IPS DF 6.9 (cell line): ENCODE measurements at regions not wholly inside any gene's neighbourhood (a gene's known extent, or its start where the extent isn't known, plus 50 kb on each side); places are given as distances from the start of the nearest gene placed in this dataset.

ENCODE experiments used
- DNase-seq: peaks from one replicate; pipeline ENCODE4 v3.0.0-alpha.2; 2013; ENCODE audit warnings: low read depth, low spot score
- H3K27ac ChIP-seq: one replicate; pipeline ENCODE4 v1.5.1; 2013; ENCODE audit warnings: low read length, control low read depth
- H3K27me3 ChIP-seq: 2 replicates; pipeline ENCODE4 v1.6.1; 2013; ENCODE audit warnings: mild to moderate bottlenecking, low read length; ENCODE audit not compliant: control insufficient read depth, insufficient read depth
- H3K36me3 ChIP-seq: 2 replicates; pipeline ENCODE4 v1.6.1; 2013; ENCODE audit warnings: low read length; ENCODE audit not compliant: control insufficient read depth, insufficient read depth
- H3K4me1 ChIP-seq: 2 replicates; pipeline ENCODE4 v1.6.1; 2013; ENCODE audit warnings: low read length; ENCODE audit not compliant: control insufficient read depth, insufficient read depth
- H3K4me3 ChIP-seq: 2 replicates; pipeline ENCODE4 v1.5.1; 2013; ENCODE audit warnings: mild to moderate bottlenecking, low read length
- H3K9me3 ChIP-seq: 2 replicates; pipeline ENCODE4 v1.6.1; 2013; ENCODE audit warnings: low read length, inconsistent platforms; ENCODE audit not compliant: control insufficient read depth, insufficient read depth
- WGBS: extraction: QIAGEN DNeasy Blood & Tissue Kit; methylation state at CpG from one replicate; pipeline ENCODE4 v1.1.7; 2013; ENCODE audit warnings: mixed read lengths, missing lambda C conversion rate; ENCODE audit not compliant: insufficient read length, insufficient coverage; 5-methylcytosine and 5-hydroxymethylcytosine counted together

DNA sequence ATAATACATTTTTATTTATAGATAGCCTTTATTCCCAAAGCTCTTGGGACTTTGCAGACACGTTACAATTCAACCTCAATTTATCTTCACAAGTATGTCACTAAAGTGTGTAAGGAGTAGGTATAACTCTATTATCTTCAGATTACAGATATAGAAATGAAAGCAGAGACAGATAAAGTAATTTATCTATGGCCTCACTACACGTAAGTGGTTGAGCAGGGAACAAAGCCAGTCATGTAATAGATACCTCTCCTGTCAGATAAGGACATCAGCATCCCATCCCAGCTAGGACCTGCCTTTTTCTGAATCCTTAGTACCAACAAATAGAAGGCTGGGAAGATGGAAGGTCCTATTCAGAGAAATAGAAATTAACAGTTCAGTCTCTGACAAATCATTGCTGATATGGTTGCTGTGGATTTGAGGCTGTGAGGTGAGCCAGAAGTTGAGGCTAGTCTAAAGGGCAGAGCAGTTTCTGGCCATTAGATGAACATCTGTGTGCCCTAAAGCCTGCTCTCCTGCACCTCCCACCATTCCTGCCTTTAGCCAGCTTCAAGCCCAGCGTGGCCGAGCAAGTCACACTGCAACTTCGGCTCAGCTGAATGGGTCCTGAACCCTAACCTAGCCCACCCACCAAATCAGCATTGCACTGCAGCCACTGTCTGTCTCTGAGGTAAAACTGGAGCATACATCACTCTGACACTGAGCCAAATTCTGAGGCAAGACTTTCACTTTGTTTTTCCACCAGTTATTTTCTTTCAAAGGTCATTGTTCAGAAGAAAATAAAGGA lies 71.1 kb upstream of the PLEKHA5 start:
- 0 out of 2 replicates have a peak, but pooled peaks cover 1% of the 10 kb centered on the region for H3K4me1 ChIP-seq

DNA sequence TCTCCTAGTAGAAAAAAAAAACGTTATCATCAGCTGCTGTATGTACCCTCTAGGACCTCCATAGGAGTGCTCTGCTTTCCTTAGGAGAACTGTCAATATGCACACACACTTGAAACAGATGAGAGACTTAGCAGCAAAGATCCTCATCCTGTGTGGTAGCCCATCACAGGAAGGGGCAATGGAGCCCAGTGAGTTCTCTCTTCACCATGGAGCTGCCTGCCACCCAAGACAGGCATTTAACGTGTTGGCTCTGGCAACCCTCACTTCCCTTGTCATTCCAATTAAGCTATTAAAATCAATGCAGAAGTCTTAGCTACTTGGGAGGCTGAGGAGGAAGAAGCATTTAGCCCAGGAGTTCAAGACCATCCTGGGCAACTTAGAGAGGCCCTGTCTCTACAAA lies 64.8 kb upstream of the PLEKHA5 start:
- WGBS, result no CpG with 5 or more reads among the region's 2 CpGs
- Histone ChIP-seq H3K9me3 (no peaks in the 10 kb centered on the region), H3K27ac (no peak overlapping the region), H3K27me3 (no peaks in the 10 kb centered on the region), H3K4me1 (no peaks in the 10 kb centered on the region), H3K36me3 (no peaks in the 10 kb centered on the region), H3K4me3 (no peak overlapping the region)
- DNase-seq, result no peak

More for the DNA sequence above, 71.1 kb upstream of the PLEKHA5 start:
- no peaks in the 10 kb centered on the region for H3K27me3 ChIP-seq
- no peak overlapping the region for H3K27ac ChIP-seq
- no peak overlapping the region for H3K4me3 ChIP-seq
- no CpG with 5 or more reads among the region's 5 CpGs for WGBS
- no peak for DNase-seq
- no peaks in the 10 kb centered on the region for H3K9me3 ChIP-seq
- H3K36me3 ChIP-seq, result no peaks in the 10 kb centered on the region

DNA sequence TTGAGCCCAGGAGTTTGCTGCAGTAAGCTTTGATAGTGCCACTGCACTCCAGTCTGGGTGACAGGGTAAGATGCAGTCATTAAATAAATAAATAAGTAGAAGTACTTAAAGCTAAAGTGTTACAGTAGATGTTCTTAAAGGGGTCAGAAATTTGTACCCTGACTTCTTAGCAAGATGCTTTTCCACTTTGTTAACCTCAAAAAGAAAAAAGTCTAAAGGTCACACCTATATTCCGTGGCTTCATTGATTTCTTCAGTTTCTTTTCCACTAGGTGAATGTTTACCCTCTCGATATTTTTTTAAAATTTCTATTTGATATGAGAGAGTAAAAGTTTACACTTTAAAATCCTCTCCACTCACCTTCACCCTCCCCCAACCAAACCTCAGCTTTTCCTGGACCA lies 64.3 kb upstream of the PLEKHA5 start:
- no peaks in the 10 kb centered on the region for H3K9me3 ChIP-seq
- DNase-seq, result no peak
- no peak overlapping the region for H3K27ac ChIP-seq
- no CpG with 5 or more reads among the region's 2 CpGs for WGBS
- no peaks in the 10 kb centered on the region for H3K36me3 ChIP-seq
- no peaks in the 10 kb centered on the region for H3K27me3 ChIP-seq
- H3K4me1 ChIP-seq, result no peaks in the 10 kb centered on the region
- H3K4me3 ChIP-seq, result no peak overlapping the region

DNA sequence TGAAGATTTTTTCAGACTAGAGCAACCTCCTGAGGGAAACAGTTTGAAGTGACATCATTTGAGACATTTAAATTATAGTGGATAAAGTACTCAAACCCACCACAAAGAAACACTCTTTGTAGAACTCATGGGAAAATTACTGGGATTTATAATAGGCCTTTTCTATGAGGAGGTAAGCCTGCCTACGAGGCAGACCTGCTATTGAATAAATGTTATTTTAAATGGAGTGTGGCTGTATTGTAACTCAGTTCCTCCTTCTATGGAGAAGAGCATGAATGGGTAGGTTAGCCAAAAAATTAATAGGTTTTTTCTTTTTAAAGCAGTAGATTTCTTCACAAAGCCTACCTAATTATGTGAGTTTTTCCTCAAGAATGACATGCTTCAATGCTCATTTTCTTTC lies 63.7 kb upstream of the PLEKHA5 start:
- Histone ChIP-seq H3K4me1 (no peaks in the 10 kb centered on the region), H3K9me3 (no peaks in the 10 kb centered on the region)
- no CpG with 5 or more reads among the region's 1 CpG for WGBS

DNA sequence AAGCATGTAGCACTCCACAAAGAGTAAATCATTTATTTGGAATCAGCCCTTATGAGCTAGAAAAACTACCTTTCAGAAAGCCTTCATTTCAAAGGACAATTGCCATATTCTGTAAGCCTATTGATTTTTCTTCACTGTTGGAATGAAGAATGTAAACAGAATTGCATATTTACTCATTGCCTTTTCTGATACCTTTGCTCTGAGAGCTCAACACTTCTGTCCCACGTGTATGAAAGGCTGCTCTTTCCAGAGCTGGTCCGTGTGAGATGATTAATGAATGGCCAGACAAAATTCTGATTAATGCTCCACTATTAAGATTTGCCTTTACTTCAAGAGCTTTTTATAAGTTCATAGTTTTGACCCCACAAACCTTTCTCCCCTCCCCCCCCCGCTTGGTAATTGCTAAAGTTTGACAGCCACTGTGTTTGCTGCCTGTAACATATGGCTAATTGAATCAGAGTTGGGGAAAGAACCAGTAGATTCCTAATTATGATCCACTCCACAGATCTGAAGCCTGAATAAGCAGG lies 63.0 kb upstream of the PLEKHA5 start:
- no peak overlapping the region for H3K4me3 ChIP-seq
- DNase-seq, result no peak
- H3K27me3 ChIP-seq, result no peaks in the 10 kb centered on the region
- H3K36me3 ChIP-seq, result no peaks in the 10 kb centered on the region
- no CpG with 5 or more reads among the region's 3 CpGs for WGBS
- H3K27ac ChIP-seq, result no peak overlapping the region
- no peaks in the 10 kb centered on the region for H3K4me1 ChIP-seq
- no peaks in the 10 kb centered on the region for H3K9me3 ChIP-seq

More for the DNA sequence above, 63.7 kb upstream of the PLEKHA5 start:
- no peak overlapping the region for H3K27ac ChIP-seq
- no peaks in the 10 kb centered on the region for H3K27me3 ChIP-seq
- no peaks in the 10 kb centered on the region for H3K36me3 ChIP-seq
- H3K4me3 ChIP-seq, result no peak overlapping the region
- no peak for DNase-seq

DNA sequence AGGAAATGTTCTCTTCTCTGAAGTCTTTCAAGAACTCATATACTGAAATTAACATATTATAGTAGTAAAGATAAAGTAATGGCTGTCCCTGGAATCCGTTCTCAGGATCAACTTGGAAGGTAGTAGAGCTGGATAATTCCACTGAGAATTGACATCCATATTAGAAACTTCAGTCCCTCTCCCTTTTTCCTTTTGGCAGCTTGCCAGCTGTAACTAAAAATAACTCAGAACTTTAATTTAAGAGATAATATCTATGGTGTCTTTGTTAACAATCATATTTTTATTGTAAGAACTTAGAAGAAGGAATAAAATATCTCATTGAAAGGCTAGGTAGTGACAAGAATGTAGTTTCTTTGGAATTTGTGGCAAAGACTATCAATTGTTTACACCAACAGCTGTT lies 61.4 kb upstream of the PLEKHA5 start:
- H3K27me3 ChIP-seq, result no peaks in the 10 kb centered on the region
- no peak overlapping the region for H3K4me3 ChIP-seq
- WGBS, result no CpG with 5 or more reads among the region's 1 CpG
- no peak for DNase-seq
- H3K4me1 ChIP-seq, result no peaks in the 10 kb centered on the region
- no peaks in the 10 kb centered on the region for H3K36me3 ChIP-seq
- no peak overlapping the region for H3K27ac ChIP-seq
- no peaks in the 10 kb centered on the region for H3K9me3 ChIP-seq

DNA sequence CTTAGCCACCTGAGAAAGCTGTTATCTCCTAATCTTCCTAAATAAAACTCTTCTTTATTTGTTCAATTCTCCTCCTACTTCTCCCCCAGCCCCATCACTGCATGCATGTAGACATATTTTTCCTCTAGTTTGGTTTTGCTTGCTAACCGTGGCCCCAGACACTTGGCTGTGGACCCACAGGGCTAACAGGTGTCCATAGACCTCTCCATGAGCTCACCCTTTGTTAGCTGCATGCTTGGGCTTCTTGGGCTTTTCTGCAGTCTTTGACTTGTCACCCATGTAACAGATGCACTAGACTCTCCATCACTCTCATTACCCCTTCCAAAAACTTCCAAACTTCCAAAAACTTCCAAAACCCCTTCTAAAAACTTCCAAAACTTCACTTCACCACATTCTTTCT lies 59.2 kb upstream of the PLEKHA5 start:
- Histone ChIP-seq H3K4me3 (no peak overlapping the region), H3K4me1 (no peaks in the 10 kb centered on the region), H3K27ac (no peak overlapping the region), H3K27me3 (no peaks in the 10 kb centered on the region), H3K9me3 (no peaks in the 10 kb centered on the region), H3K36me3 (no peaks in the 10 kb centered on the region)
- WGBS, result no CpG with 5 or more reads among the region's 1 CpG
- no peak for DNase-seq

DNA sequence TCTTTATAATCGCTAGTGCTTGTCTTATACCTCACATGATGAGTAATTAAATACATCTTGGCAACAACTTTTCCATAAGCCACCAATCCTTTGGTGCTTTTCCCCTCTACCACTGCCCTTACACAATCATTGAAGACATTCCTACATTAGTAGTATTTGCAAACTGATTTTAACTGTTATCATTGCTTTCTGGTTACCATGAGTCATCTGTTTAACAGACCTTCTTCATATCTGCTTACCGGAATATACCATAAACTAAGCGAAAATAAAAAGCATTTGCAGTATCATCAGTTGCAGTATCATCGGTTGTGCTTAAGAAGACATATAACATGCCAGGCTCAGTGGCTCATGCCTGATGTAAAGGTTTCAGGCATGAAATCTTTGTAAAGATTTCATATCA lies 54.8 kb upstream of the PLEKHA5 start:
- WGBS, result no CpG with 5 or more reads among the region's 4 CpGs
- DNase-seq, result no peak
- H3K4me1 ChIP-seq, result no peaks in the 10 kb centered on the region

DNA sequence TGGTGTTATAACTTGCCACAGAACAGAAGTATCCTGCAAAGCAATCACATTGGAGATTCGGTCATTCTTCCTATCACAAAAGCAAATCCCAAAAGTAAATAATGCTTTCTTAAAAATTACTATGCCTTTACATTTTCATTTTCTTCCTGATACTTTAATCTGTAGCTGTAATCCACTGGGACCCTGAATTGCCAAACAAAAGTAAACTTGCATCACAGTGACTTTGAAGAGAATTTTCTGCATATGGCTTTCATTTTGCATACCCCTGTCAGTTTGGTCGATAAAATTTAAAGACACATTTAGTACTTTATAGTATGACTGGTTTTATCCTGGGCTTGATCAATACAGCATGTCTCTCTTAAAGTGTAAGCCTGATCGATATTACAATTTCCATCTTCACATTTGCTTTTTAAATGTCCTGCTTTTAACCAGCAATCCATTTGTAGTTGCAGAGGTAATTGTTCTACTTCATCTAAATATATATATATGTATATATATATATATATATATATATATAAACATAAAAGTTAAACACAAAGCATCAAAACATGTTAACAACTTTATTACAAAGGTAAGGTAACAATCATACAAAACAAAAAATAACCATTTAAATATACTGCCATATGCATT lies 53.7 kb upstream of the PLEKHA5 start:
- no CpG with 5 or more reads among the region's 3 CpGs for WGBS
- H3K9me3 ChIP-seq, result no peaks in the 10 kb centered on the region
- no peak for DNase-seq

More for the DNA sequence above, 54.8 kb upstream of the PLEKHA5 start:
- Histone ChIP-seq H3K27me3 (no peaks in the 10 kb centered on the region), H3K4me3 (no peak overlapping the region), H3K9me3 (no peaks in the 10 kb centered on the region), H3K27ac (no peak overlapping the region), H3K36me3 (no peaks in the 10 kb centered on the region)

More for the DNA sequence above, 53.7 kb upstream of the PLEKHA5 start:
- Histone ChIP-seq H3K4me1 (no peaks in the 10 kb centered on the region), H3K36me3 (no peaks in the 10 kb centered on the region), H3K27ac (no peak overlapping the region), H3K4me3 (no peak overlapping the region), H3K27me3 (no peaks in the 10 kb centered on the region)
